ENCODE measurements at regions not wholly inside any gene's neighbourhood (a gene's known extent, or its start where the extent isn't known, plus 50 kb on each side); places are given as distances from the start of the nearest gene placed in this dataset.
"Not testable (repeated sequence)": the region's sequence is repeated elsewhere in the genome, so short reads cannot be mapped to it uniquely, and the experiment has no call there.

GRCh38 chr15:38128341-38128781, 124.3 kb upstream of the SPRED1 start:
- peak; percentile 59 for DNase-seq (ENCODE audit: low read depth)

DNA sequence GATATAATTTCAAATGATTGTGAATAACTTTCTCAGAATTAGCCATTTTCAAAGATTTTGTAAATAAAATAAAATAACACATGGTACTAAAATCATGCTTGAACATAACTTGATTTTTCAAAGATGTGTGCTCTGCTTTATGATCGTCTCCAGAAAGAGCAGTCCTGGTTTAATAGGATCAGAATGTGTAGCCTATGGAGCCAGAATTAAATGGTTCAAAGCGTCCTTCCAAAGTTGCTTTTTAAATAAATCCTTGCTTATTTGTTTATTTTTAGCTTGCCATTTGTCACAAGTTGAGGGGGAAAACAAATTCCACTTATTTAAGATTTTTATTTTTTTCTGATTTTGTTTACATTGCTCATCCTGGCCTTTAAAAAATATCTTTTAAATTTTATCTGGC, 123.7 kb upstream of the SPRED1 start:
- no peak for DNase-seq (ENCODE audit: low read depth)

- DNase-seq (ENCODE audit: low read depth), result peak; percentile 97
Measured at GRCh38 chr15:38129531-38130204, 123.0 kb upstream of the SPRED1 start.

DNA sequence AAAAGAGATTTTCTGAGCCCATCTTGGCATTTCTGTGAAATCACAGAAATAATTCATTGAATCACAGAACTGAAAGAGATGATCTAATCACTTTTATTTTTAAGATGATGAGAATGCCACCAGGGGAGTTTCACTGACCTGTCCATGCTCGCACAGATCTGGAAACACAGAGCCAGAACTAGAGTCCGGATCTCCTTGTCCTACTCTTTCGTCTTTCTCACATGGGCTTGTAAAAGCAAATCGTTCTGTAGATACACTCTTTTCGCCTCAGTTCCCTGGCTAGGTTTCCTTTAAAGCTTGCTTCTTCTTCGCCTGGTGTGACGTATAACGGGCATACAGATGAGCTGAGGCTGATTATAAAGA, 122.5 kb upstream of the SPRED1 start:
- DNase-seq (ENCODE audit: low read depth), result no peak

- DNase-seq (ENCODE audit: low read depth), result peak; percentile 96
Measured at GRCh38 chr15:38130740-38131498, 121.7 kb upstream of the SPRED1 start.

- DNase-seq (ENCODE audit: low read depth), result no peak
Measured at GRCh38 chr15:38134252-38134651, 118.4 kb upstream of the SPRED1 start.

DNA sequence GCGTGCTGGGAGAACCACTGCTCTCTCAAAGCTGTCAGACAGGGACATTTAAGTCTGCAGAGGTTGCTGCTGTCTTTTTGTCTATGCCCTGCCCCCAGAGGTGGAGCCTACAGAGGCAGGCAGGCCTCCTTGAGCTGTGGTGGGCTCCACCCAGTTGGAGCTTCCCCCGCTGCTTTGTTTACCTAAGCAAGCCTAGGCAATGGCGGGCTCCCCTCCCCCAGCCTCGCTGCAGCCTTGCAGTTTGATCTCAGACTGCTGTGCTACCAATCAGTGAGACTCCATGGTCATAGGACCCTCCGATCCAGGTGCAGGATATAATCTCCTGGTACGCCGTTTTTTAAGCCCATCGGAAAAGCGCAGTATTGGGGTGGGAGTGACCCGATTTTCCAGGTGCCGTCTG, 110.4 kb upstream of the SPRED1 start:
- DNase-seq (ENCODE audit: low read depth), result not testable (repeated sequence)

- DNase-seq (ENCODE audit: low read depth), result no peak
Measured at GRCh38 chr15:38144921-38145320, 107.7 kb upstream of the SPRED1 start.

DNA sequence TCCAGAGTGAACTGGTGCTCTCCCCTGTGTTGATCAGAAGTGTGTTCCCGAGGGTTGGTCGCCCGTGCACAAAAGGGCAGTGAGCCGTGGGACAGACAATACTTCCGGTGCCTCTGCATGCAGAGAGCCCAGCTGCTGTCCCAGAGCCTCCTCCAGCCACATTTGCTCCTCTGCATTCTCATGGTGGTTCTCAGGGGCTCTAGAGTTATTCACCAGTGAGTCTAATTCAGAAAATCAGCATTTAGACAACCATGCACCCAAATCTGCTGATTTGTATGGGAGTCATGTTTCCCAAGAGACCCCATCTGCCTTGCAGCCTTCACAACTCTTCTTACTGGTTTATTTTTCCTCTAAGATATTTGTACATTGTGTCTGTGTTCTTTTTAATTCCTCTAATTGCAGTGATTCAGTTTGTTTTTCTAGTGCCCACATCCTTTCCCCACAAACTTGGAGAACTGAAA, 107.0 kb upstream of the SPRED1 start:
- peak; percentile 24 for DNase-seq (ENCODE audit: low read depth)

GRCh38 chr15:38147246-38147645, 105.4 kb upstream of the SPRED1 start:
- DNase-seq (ENCODE audit: low read depth), result no peak

DNA sequence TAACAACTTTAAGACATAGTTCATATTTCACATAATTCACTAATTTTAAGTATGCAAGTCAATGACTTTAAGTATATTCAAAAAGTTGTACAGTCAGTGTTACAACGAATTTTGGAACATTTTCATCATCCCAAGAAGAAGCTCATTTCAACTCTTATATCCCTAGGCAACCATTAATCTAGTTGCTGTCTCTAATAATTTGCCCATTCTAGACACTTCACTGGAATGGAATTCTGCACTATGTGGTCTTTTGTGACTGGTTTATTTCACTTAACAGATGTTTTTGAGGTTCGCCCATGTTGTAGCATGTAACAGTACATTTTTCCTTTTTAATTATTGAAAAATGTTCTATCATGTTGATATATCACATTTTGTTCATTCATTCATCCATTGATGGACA, 104.2 kb upstream of the SPRED1 start:
- DNase-seq (ENCODE audit: low read depth), result no peak

- DNase-seq (ENCODE audit: low read depth), result no peak
Measured at GRCh38 chr15:38149315-38149714, 103.3 kb upstream of the SPRED1 start.

DNA sequence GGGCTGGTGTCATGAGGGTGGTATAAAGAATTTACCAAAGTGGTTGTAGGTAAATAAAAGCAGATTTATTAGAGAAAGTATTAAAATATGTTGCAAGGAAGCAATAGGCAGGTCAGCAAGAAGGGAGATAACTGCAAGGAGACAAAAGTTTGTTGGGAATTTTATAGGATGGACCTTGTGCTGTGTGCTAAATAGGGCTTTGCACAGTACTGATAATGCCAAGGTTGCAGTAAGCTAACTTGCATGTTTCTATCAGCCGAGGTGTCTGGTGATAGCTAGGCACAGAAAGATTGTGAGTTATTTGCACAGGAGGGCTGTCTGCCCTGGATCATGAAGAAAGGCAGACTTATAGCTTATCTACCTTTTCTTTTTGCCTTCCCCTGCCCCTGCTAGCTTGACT, 102.5 kb upstream of the SPRED1 start:
- no peak for DNase-seq (ENCODE audit: low read depth)

- DNase-seq (ENCODE audit: low read depth), result no peak
Measured at GRCh38 chr15:38150794-38151193, 101.8 kb upstream of the SPRED1 start.

GRCh38 chr15:38153781-38154180, 98.9 kb upstream of the SPRED1 start:
- no peak for DNase-seq (ENCODE audit: low read depth)

DNA sequence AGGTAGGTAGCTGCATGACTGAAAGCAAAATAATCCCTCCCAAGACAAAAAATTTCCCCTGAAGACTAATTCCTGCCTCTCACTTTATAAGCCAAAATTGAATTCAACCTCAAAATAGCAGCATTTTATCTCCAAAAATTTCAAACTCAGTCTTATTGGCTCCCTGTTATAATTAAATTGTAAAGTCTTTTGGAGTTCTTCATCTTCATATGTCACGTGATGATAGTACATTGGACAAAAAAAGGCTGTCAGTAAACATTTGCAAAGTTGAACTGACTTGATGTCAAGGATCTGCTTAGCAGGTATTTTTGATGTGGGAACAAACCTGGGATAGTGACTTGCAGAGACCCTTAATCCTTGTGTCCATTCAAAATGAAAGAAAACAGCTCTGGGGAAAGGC, 98.4 kb upstream of the SPRED1 start:
- no peak for DNase-seq (ENCODE audit: low read depth)

GRCh38 chr15:38154837-38155236, 97.8 kb upstream of the SPRED1 start:
- DNase-seq (ENCODE audit: low read depth), result no peak

- DNase-seq (ENCODE audit: low read depth), result no peak
Measured at GRCh38 chr15:38163658-38164057, 89.0 kb upstream of the SPRED1 start.

DNA sequence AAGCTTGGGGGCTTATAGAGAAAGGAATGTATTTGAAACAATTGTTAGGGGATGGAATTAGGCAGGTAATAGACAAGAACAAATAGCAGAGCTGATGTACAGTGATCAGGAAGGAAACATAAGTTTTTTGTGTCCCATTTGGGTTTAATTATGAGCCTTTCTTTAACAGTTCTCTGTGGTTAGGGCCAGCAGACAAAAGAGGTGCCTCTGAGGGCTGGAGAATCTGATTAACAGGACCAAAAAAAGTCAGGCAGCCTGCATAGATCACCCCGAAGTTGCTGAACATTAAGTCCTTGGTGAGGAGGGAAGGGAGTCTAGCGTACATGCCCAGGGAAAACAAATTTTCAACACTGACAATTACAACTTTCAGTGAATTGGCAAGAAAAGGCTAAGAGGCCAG, 88.6 kb upstream of the SPRED1 start:
- no peak for DNase-seq (ENCODE audit: low read depth)

GRCh38 chr15:38164507-38164906, 88.1 kb upstream of the SPRED1 start:
- no peak for DNase-seq (ENCODE audit: low read depth)

GRCh38 chr15:38168467-38169070, 84.1 kb upstream of the SPRED1 start:
- no peak for DNase-seq (ENCODE audit: low read depth)

DNA sequence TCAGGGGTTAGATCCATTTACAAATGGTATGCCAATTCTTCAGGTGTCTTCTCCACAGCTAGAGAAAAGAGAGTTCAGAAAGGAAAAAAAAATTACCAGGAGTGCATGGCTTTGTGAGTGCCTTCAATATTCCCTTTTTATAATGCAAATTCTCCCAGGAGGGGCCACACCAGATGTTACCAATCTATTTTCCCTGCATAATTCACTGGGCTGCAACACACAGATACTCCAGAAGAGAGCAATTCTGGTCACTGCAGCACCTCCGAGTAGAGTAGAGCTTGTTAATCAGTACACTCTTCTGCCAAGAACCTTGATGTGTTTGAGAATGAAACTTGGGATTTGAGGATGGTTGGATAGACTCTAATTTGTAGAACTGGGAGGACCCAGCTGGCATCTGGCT, 80.7 kb upstream of the SPRED1 start:
- no peak for DNase-seq (ENCODE audit: low read depth)

DNA sequence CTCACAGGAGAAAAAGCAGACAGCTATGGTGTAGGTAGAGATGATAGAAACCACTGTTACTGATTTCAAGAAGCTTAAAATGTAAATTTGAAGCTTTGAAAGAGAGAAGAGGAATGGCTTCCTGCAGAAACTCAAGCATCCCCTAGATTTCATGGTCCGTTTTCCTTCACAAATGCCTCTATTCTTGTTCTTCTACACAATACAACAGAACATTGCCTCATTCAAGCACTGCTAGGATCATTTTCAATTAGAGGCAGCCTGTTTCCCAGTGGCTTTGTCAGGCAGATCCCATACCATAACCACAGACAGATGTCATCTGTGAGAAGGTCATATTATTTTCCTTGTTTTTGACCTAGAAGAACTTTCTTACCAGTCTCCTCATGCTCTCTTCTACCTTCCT, 77.9 kb upstream of the SPRED1 start:
- DNase-seq (ENCODE audit: low read depth), result no peak

Measured in renal cortical epithelial cell (primary cell).